LNCAP (cell line): ENCODE measurements at regions not wholly inside any gene's neighbourhood (a gene's known extent, or its start where the extent isn't known, plus 50 kb on each side); places are given as distances from the start of the nearest gene placed in this dataset.

ENCODE experiments used
- TF ChIP-seq, protein P1 (sequence below): fragments of 450-650 bp; IDR thresholded peaks from 2 replicates; pipeline ENCODE4 v1.5.1; 2017; ENCODE audit warnings: mild to moderate bottlenecking

DNA sequence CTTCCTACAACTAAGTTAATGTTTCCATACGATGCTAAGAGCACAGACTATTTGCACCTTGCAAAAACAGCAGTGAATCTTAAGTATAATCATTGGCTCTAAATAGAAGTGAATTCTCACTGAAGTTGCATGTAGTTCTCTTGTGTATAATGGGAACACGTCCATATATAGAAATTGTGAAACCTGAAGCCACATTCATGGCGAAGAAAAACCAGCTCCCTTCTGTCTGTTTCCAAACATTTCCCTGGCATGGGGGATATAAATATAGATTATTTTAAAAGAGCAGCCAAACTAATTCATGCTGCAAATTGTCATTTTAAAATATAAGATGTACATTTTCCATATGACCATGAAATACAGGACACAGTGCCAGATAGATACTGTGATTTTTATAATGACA, 71.1 kb downstream of the TRAM1L1 start:
- TF ChIP-seq, protein P1, sequence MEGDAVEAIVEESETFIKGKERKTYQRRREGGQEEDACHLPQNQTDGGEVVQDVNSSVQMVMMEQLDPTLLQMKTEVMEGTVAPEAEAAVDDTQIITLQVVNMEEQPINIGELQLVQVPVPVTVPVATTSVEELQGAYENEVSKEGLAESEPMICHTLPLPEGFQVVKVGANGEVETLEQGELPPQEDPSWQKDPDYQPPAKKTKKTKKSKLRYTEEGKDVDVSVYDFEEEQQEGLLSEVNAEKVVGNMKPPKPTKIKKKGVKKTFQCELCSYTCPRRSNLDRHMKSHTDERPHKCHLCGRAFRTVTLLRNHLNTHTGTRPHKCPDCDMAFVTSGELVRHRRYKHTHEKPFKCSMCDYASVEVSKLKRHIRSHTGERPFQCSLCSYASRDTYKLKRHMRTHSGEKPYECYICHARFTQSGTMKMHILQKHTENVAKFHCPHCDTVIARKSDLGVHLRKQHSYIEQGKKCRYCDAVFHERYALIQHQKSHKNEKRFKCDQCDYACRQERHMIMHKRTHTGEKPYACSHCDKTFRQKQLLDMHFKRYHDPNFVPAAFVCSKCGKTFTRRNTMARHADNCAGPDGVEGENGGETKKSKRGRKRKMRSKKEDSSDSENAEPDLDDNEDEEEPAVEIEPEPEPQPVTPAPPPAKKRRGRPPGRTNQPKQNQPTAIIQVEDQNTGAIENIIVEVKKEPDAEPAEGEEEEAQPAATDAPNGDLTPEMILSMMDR, result no peak

DNA sequence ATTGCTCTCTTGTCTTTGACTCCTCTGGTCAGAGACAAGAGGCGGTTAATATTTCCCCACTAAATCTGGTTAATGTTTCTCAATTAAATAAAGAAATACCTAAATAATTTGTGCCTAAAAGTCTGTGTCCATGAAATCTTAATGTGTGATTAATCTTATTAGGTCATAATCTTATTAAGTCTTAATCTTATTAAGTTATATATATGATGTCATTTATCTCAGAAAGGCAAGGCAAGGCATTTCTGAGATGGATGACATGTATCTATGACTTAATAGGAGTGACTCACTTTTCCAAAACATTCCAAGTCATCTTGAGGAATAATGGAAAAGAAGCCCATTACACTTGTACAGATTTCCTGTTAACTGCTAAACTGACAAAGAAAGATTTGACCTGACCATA, 74.7 kb downstream of the TRAM1L1 start:
- TF ChIP-seq, protein P1, result no peak

DNA sequence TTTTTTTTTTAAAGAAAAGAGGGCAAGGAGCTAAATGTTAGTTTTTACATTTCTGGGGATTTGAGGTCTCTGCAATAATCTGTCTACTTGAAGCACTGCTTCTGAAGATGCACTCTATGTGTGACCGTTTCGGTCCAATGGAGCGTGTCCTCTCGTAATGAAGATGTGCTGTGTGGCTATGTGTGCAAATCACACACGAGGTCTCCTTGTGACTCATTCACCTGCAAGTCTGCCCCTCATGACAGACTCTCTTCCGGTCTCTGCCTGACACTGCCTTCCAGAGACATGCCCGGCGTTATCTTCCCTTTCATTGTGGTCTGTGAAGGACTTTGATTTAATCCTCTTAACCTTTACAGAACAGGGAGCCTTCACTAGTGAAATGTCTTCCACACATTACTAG, 84.3 kb downstream of the TRAM1L1 start:
- TF ChIP-seq, protein P1, result no peak

DNA sequence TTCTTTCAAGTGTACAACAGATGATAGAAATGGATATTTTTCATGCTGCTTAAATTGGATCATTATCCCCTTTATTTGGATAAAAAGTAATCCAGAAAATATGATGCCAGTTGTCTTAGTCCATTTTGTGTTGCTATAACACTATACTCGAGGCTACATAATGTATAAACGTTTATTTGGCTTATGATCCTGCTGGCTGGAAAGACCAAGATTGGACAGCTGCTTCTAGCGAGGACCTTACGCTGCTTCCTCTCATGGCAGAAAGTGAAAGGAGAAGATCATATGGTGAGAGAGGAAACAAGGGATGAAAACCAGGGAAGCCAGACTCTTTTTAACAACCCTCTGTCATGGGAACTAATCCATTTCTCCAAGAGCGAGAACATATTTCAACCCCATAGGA, 102.7 kb downstream of the TRAM1L1 start:
- TF ChIP-seq, protein P1, result no peak

DNA sequence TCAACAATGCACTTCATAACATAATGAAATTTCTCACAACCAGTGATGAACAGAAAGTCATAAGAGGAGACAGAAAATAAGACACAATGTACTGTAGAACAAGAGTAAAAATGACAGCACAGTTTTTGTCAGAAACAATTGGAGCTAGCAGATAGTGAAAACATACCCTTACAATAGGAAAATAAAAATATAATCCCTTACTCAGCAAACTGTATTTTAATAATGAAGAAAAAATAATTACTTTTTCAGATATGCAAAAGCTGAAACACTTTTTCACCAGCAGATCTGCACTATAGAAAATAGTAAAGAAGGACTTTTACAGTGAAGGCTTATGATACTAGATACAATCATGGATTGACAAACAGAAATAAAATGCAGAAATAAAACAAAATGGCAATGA, 126.3 kb downstream of the TRAM1L1 start:
- TF ChIP-seq, protein P1, result no peak

DNA sequence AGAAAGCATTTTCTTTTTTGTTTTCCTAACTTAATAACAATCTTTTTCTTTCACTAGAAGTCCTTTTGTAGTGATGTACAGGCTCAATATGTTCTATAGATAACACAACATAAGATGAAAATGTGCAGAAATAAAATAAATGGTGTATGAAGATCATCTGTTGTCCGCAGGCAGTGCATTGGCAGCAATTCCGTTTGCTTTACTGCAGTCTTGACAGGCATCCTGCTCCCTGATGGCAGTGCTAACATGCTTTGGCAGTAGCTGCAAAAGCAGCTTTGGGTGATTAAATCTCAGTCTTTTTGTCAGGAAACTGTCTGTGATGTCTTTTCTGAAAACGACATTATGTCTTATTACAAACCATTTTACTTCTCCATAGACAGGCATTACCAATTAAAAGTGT, 131.4 kb downstream of the TRAM1L1 start:
- TF ChIP-seq, protein P1, result no peak

DNA sequence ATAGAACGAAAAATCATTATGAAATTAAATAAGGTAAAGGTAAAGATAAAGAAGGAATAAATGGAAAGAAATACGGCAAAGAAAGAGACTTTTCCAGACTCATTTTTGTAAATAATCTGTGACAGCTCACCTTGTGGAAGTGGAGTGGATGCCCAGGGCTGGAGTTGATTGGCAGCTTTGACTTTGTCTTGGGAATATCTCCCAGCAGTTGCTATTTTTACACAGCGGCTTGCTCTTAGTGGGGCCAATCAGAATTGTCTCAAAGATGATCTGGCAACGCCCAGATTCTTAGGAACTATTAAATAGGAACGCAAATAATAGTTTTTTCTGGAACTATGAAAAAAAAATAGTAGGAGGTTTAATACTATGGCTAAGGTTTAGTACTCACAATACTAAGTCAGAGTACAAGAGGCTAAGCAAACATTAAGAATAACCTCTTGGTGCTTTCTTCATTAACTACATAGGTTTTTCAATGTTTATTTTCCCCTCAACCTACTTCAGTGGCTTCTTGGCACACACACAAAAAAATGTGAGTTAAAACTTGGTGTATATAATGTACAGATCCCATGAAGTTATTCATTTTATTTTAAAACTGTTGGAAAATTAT, 132.7 kb downstream of the TRAM1L1 start:
- TF ChIP-seq, protein P1, result no peak

DNA sequence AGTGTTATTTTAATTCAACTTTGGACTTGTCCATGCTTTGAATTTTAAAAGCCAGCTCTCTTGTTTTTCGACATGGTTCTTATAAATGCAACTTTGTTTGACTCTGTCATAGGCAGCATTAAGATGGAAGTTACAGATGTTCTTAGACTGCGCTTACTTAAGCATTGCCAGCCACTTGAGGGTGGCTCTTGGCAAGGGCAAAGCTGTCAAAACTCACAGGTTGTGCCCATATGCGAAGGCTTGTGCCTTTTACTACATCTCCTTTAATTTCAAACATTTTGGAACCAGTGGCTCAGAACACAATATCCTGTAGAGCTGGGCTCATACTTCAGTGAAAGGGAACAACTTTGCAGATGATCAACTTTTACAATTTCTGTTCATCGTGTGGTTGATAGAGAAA, 135.5 kb downstream of the TRAM1L1 start:
- TF ChIP-seq, protein P1, result no peak
